C1 segment of cervical spinal cord (tissue), 14 donors: ENCODE measurements at regions not wholly inside any gene's neighbourhood (a gene's known extent, or its start where the extent isn't known, plus 50 kb on each side); places are given as distances from the start of the nearest gene placed in this dataset.
"Not testable (repeated sequence)": the region's sequence is repeated elsewhere in the genome, so short reads cannot be mapped to it uniquely, and the experiment has no call there.

Experiments
- DNase-seq, 14 donors: peaks; one replicate each; lab custom pipeline; 2025; lab: John Stamatoyannopoulos, UW

GRCh38 chr6:51302431-51302830 lies 483.8 kb downstream of the TFAP2B start:
- DNase-seq, result no peak

GRCh38 chr6:51303338-51303737 lies 484.7 kb downstream of the TFAP2B start:
- DNase-seq, result no peak

- DNase-seq, result no peak
These were observed 496.3 kb downstream of the TFAP2B start for GRCh38 chr6:51314965-51315364.

- DNase-seq, result no peak
These were observed 500.0 kb downstream of the TFAP2B start for GRCh38 chr6:51318674-51319073.

GRCh38 chr6:51321477-51321876 lies 502.8 kb downstream of the TFAP2B start:
- DNase-seq, result not testable (repeated sequence)

- no peak for DNase-seq
These were observed 503.8 kb downstream of the TFAP2B start for GRCh38 chr6:51322505-51322904.

GRCh38 chr6:51323056-51323455 lies 504.4 kb downstream of the TFAP2B start:
- no peak for DNase-seq

GRCh38 chr6:51330971-51331370 lies 512.3 kb downstream of the TFAP2B start:
- no peak for DNase-seq

- DNase-seq, result no peak
These were observed 516.9 kb downstream of the TFAP2B start for GRCh38 chr6:51335543-51335942.

- DNase-seq, result no peak
These were observed 517.5 kb downstream of the TFAP2B start for GRCh38 chr6:51336185-51336584.

GRCh38 chr6:51337277-51337676 lies 518.6 kb downstream of the TFAP2B start:
- no peak for DNase-seq

GRCh38 chr6:51339108-51339507 lies 520.4 kb downstream of the TFAP2B start:
- DNase-seq, result no peak

- no peak for DNase-seq
These were observed 521.1 kb downstream of the TFAP2B start for GRCh38 chr6:51339728-51340127.

GRCh38 chr6:51342393-51342792 lies 523.7 kb downstream of the TFAP2B start:
- DNase-seq, result no peak

- peak in 7 of 14 donors; percentile 1 to 9 (median 4) for DNase-seq
These were observed 531.2 kb downstream of the TFAP2B start for GRCh38 chr6:51349857-51350256.

GRCh38 chr6:51350308-51350904 lies 531.7 kb downstream of the TFAP2B start:
- DNase-seq, result no peak

GRCh38 chr6:51352506-51353029 lies 533.9 kb downstream of the TFAP2B start:
- DNase-seq, result no peak

- no peak for DNase-seq
These were observed 541.6 kb downstream of the TFAP2B start for GRCh38 chr6:51360287-51360686.

- DNase-seq, result no peak
These were observed 546.9 kb downstream of the TFAP2B start for GRCh38 chr6:51365566-51365965.

GRCh38 chr6:51369485-51369884 lies 550.8 kb downstream of the TFAP2B start:
- DNase-seq, result no peak

- no peak for DNase-seq
These were observed 564.2 kb downstream of the TFAP2B start for GRCh38 chr6:51382847-51383246.

GRCh38 chr6:51384736-51385135 lies 566.1 kb downstream of the TFAP2B start:
- DNase-seq, result no peak

- no peak for DNase-seq
These were observed 567.7 kb downstream of the TFAP2B start for GRCh38 chr6:51386347-51386836.

- DNase-seq, result no peak
These were observed 569.2 kb downstream of the TFAP2B start for GRCh38 chr6:51387907-51388306.
